ENCODE measurements at regions not wholly inside any gene's neighbourhood (a gene's known extent, or its start where the extent isn't known, plus 50 kb on each side); places are given as distances from the start of the nearest gene placed in this dataset.

DNA sequence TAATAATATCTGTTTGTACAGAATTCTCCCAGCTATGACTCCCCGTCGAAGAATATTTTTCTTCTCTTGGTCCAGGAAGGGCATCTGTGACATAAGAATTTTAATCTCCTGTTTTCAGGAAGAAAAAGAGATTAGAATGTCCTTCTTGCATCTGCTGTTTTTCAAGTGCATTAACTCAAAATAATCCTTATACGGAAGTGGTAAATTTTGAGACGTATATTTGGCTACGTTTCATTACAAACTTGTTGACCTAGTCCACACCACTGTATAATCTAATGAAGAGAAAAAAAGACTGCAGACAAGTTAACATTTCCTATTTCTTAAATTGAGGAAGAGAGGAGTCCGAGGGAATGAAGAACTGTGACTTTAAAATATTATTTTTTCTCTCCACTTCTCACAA is 959.9 kb downstream of the DIAPH3 start:
- Histone ChIP-seq H3K9me3 (ENCODE audit: low read length) (no peaks in the 10 kb centered on the region), H3K27me3 (ENCODE audit: control insufficient read depth in 1 of 2, insufficient read depth in 2 of 2, low read length in 2 of 2) (no peaks in the 10 kb centered on the region), H3K9ac (ENCODE audit: insufficient read depth, low read depth, low read length) (no peak overlapping the region), H3K4me2 (ENCODE audit: low read depth, low read length) (no peak overlapping the region), H3K4me1 (ENCODE audit: insufficient read depth, low read length) (no peaks in the 10 kb centered on the region), H3K27ac (ENCODE audit: extremely low read length, insufficient read depth, low read length) (no peak overlapping the region), H2AFZ (ENCODE audit: low read length) (no peak overlapping the region), H3K4me3 (replicated peaks in 1 of 3; ENCODE audit: insufficient read depth in 1 of 3, low read depth in 2 of 3, low read length in 3 of 3) (no peak overlapping the region), H3K79me2 (ENCODE audit: insufficient read depth, low read length) (no peaks in the 10 kb centered on the region), H3K36me3 (replicated peaks in 1 of 2; ENCODE audit: control insufficient read depth in 1 of 2, insufficient read depth in 2 of 2, low read length in 2 of 2) (no peaks in the 10 kb centered on the region), H4K20me1 (ENCODE audit: insufficient read depth, low read length) (no peaks in the 10 kb centered on the region)
- in situ Hi-C loops (cut with HindIII; ENCODE audit: extremely low pct_ligation_motif_present, low pct_unique_long_range_greater_than_20kb) (no loop called here), intact Hi-C loops (cut with micrococcal nuclease; ENCODE audit: unreplicated experiment) (no loop called here)
- ATAC-seq (no peak), DNase-seq (ENCODE audit: low spot score) (no peak), FAIRE-seq (no peak)
- ChIA-PET CTCF (ENCODE audit: low intra/inter-chr PET ratio, low total read pairs) (no interaction called here), POLR2A (no interaction called here)
- BruUV-seq (replicated peaks) = no TSS peak
- WGBS (ENCODE audit: low lambda C conversion rate) = 17% methylated on average over 6 of the region's 6 CpGs
- no peak for TF ChIP-seq CHD2 (IDR thresholded peaks at IDR 0.05; ENCODE audit: low read depth, low read length)
- no peak for TF ChIP-seq HOXA9 (CRISPR knock-in tag; IDR thresholded peaks at IDR 0.05; ENCODE audit: borderline replicate concordance)
- TF ChIP-seq, protein P1, sequence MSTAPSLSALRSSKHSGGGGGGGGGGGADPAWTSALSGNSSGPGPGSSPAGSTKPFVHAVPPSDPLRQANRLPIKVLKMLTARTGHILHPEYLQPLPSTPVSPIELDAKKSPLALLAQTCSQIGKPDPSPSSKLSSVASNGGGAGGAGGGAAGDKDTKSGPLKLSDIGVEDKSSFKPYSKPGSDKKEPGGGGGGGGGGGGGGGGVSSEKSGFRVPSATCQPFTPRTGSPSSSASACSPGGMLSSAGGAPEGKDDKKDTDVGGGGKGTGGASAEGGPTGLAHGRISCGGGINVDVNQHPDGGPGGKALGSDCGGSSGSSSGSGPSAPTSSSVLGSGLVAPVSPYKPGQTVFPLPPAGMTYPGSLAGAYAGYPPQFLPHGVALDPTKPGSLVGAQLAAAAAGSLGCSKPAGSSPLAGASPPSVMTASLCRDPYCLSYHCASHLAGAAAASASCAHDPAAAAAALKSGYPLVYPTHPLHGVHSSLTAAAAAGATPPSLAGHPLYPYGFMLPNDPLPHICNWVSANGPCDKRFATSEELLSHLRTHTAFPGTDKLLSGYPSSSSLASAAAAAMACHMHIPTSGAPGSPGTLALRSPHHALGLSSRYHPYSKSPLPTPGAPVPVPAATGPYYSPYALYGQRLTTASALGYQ (CRISPR knock-in tag; IDR thresholded peaks at IDR 0.05) = no peak
- TF ChIP-seq ZMAT5 (CRISPR knock-in tag; IDR thresholded peaks at IDR 0.05; ENCODE audit: borderline replicate concordance, low read depth) = no peak
- no peak for TF ChIP-seq KLF16 (CRISPR knock-in tag; IDR thresholded peaks at IDR 0.05)
- TF ChIP-seq ELF3 (CRISPR knock-in tag; IDR thresholded peaks at IDR 0.05) = no peak
- TF ChIP-seq PPARG (CRISPR knock-in tag; conservative IDR thresholded peaks at IDR 0.05) = no peak
- no peak for TF ChIP-seq ZNF337 (CRISPR knock-in tag; IDR thresholded peaks at IDR 0.05; ENCODE audit: borderline replicate concordance, low read depth)
- TF ChIP-seq ZNF382 (CRISPR knock-in tag; IDR thresholded peaks at IDR 0.05; ENCODE audit: borderline replicate concordance) = no peak
- no peak for TF ChIP-seq NR0B2 (CRISPR knock-in tag; IDR thresholded peaks at IDR 0.05)

Measured in HepG2 (cell line).